HFFc6 (cell line): ENCODE measurements at regions not wholly inside any gene's neighbourhood (a gene's known extent, or its start where the extent isn't known, plus 50 kb on each side); places are given as distances from the start of the nearest gene placed in this dataset.

Experiments used
- DNase-seq: peaks from one replicate; pipeline ENCODE4 v3.0.0-alpha.2; 2018
- H3K27ac Mint-ChIP-seq: 2 replicates; pipeline ENCODE4 v1.8.0; 2020; ENCODE audit warnings: mild to moderate bottlenecking, mixed read lengths
- H3K27me3 Mint-ChIP-seq: 2 replicates; pipeline ENCODE4 v1.8.0; 2021; ENCODE audit warnings: mild to moderate bottlenecking, moderate library complexity, mixed read lengths; ENCODE audit not compliant: insufficient read depth
- H3K36me3 Mint-ChIP-seq: 2 replicates; pipeline ENCODE4 v1.8.0; 2021; ENCODE audit warnings: low read depth, mixed read lengths
- H3K4me1 Mint-ChIP-seq: 2 replicates; pipeline ENCODE4 v1.8.0; 2020; ENCODE audit warnings: low read depth, mixed read lengths
- H3K4me3 Mint-ChIP-seq: 2 replicates; pipeline ENCODE4 v1.8.0; 2020; ENCODE audit warnings: mild to moderate bottlenecking, moderate library complexity, mixed read lengths
- H3K9me3 Mint-ChIP-seq: 2 replicates; pipeline ENCODE4 v1.8.0; 2020; ENCODE audit warnings: mild to moderate bottlenecking, mixed read lengths
- TF ChIP-seq, protein P1 (sequence below): fragments of 200-600 bp; sonication (generic); IDR thresholded peaks from 2 replicates; pipeline ENCODE4 v1.5.0; 2021; ENCODE audit warnings: antibody characterized with exemption, mild to moderate bottlenecking

DNA sequence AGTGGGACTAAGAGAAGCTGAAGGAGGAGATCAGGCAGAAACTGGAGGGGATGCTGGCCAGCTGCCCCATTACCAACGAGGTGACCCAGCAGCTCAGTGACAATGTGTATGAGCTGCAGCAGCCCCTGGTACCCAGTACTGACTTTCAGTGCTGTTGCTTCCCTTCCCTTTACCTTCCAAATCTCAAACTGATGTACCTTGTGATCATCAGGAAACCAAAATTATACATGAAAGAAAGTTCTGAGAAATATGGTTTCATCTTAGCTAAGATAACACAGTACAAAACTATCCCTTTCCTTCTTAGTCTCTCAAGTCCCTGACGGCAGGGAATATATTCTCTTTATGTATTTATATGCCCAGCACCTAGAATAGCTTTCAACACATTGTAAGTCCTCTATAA is 52.3 kb upstream of the CERS6 start:
- no peak for DNase-seq
- Mint-ChIP-seq H3K27me3 (peaks cover 4% of the 10 kb centered on the region), H3K27ac (no peak overlapping the region), H3K4me3 (no peak overlapping the region), H3K9me3 (peaks cover 11% of the 10 kb centered on the region; the same call in 1 of the 2 replicates), H3K36me3 (no peaks in the 10 kb centered on the region), H3K4me1 (no peaks in the 10 kb centered on the region)
- TF ChIP-seq, protein P1, sequence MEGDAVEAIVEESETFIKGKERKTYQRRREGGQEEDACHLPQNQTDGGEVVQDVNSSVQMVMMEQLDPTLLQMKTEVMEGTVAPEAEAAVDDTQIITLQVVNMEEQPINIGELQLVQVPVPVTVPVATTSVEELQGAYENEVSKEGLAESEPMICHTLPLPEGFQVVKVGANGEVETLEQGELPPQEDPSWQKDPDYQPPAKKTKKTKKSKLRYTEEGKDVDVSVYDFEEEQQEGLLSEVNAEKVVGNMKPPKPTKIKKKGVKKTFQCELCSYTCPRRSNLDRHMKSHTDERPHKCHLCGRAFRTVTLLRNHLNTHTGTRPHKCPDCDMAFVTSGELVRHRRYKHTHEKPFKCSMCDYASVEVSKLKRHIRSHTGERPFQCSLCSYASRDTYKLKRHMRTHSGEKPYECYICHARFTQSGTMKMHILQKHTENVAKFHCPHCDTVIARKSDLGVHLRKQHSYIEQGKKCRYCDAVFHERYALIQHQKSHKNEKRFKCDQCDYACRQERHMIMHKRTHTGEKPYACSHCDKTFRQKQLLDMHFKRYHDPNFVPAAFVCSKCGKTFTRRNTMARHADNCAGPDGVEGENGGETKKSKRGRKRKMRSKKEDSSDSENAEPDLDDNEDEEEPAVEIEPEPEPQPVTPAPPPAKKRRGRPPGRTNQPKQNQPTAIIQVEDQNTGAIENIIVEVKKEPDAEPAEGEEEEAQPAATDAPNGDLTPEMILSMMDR, result no peak

DNA sequence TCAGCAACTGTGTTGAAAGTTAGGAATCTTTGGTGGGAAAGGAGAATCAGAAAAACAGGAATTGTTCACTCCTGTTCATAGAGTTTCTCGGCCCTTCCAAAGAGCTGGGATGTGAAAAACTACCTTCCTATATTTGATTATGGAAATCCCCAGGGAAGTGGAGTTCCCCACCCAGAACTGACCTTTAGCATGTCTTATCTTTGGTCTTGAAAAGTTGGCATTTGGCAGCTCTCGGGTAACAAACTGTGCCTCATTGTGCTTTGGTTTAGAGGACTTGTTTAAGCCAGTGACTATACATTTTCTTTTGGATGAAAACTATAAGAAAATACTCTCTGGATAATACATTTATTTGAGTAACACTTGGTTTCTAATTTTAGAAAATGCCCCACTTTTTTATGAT is 51.3 kb upstream of the CERS6 start:
- peaks cover 4% of the 10 kb centered on the region for H3K27me3 Mint-ChIP-seq
- H3K4me1 Mint-ChIP-seq, result no peaks in the 10 kb centered on the region
- H3K36me3 Mint-ChIP-seq, result no peaks in the 10 kb centered on the region
- TF ChIP-seq, protein P1, result no peak
- peaks cover 11% of the 10 kb centered on the region; the same call in 1 of the 2 replicates for H3K9me3 Mint-ChIP-seq
- DNase-seq, result no peak
- no peak overlapping the region for H3K27ac Mint-ChIP-seq
- H3K4me3 Mint-ChIP-seq, result no peak overlapping the region
